T-helper 1 cell treated with Interleukin-12 subunit alpha and Interleukin-12 subunit beta and Interleukin-4 antibody, amounts not matched to agents 30 ng/mL and 1 ng/mL, for 36 hours (primary cell): ENCODE measurements at regions not wholly inside any gene's neighbourhood (a gene's known extent, or its start where the extent isn't known, plus 50 kb on each side); places are given as distances from the start of the nearest gene placed in this dataset.
"Not testable (repeated sequence)": the region's sequence is repeated elsewhere in the genome, so short reads cannot be mapped to it uniquely, and the experiment has no call there.

ENCODE experiments used
- intact Hi-C: fragments of 100-400 bp; cut with micrococcal nuclease; formaldehyde crosslinking; loops from one replicate; pipeline ENCODE4 v1.15.1; 2024

- intact Hi-C loops = no loop called here
Measured at GRCh38 chr10:130261306-130261705, 125.1 kb downstream of the GLRX3 start.

- intact Hi-C loops = no loop called here
Measured at GRCh38 chr10:130261766-130262165, 125.6 kb downstream of the GLRX3 start.

- intact Hi-C loops = no loop called here
Measured at GRCh38 chr10:130263289-130263688, 127.1 kb downstream of the GLRX3 start.

- intact Hi-C loops = no loop called here
Measured at GRCh38 chr10:130265542-130265941, 129.4 kb downstream of the GLRX3 start.

GRCh38 chr10:130282492-130283218 lies 146.5 kb downstream of the GLRX3 start:
- intact Hi-C loops = no loop called here

GRCh38 chr10:130283219-130283545 lies 147.0 kb downstream of the GLRX3 start:
- intact Hi-C loops = no loop called here

- intact Hi-C loops = not testable (repeated sequence)
Measured at GRCh38 chr10:130295761-130296160, 159.6 kb downstream of the GLRX3 start.

- intact Hi-C loops = loop anchor here (1.0 to 5.0 kb wide), 2 partner anchors 189 to 338 kb away; partner anchors contain the start of gene EBF3
Measured at GRCh38 chr10:130300608-130301020, 164.4 kb downstream of the GLRX3 start.

GRCh38 chr10:130301021-130301892 lies 165.1 kb downstream of the GLRX3 start:
- intact Hi-C loops = loop anchor here (1.0 to 5.0 kb wide), 2 partner anchors 190 to 339 kb away; partner anchors contain the start of gene EBF3

GRCh38 chr10:130326954-130327353 lies 190.8 kb downstream of the GLRX3 start:
- intact Hi-C loops = no loop called here

- intact Hi-C loops = loop anchor here (10.0 kb wide), 1 partner anchor 135 kb away; no protein-coding TSS in a partner anchor
Measured at GRCh38 chr10:130329792-130330191, 193.6 kb downstream of the GLRX3 start.

- intact Hi-C loops = loop anchor here (10.0 kb wide), 1 partner anchor 138 kb away; no protein-coding TSS in a partner anchor
Measured at GRCh38 chr10:130333185-130333584, 197.0 kb downstream of the GLRX3 start.

GRCh38 chr10:130335336-130335735 lies 199.1 kb downstream of the GLRX3 start:
- intact Hi-C loops = loop anchor here (10.0 kb wide), 1 partner anchor 141 kb away; no protein-coding TSS in a partner anchor

- intact Hi-C loops = loop anchor here (10.0 kb wide), 1 partner anchor 142 kb away; no protein-coding TSS in a partner anchor
Measured at GRCh38 chr10:130336617-130337304, 200.6 kb downstream of the GLRX3 start.

GRCh38 chr10:130337305-130337640 lies 201.1 kb downstream of the GLRX3 start:
- intact Hi-C loops = loop anchor here (10.0 kb wide), 1 partner anchor 142 kb away; no protein-coding TSS in a partner anchor

- intact Hi-C loops = loop anchor here (10.0 kb wide), 1 partner anchor 143 kb away; no protein-coding TSS in a partner anchor
Measured at GRCh38 chr10:130337696-130338635, 201.8 kb downstream of the GLRX3 start.

- intact Hi-C loops = loop anchor here (10.0 kb wide), 1 partner anchor 144 kb away; no protein-coding TSS in a partner anchor
Measured at GRCh38 chr10:130338636-130339024, 202.4 kb downstream of the GLRX3 start.

- intact Hi-C loops = loop anchor here (10.0 kb wide), 1 partner anchor 144 kb away; no protein-coding TSS in a partner anchor
Measured at GRCh38 chr10:130339091-130339490, 202.9 kb downstream of the GLRX3 start.

- intact Hi-C loops = loop anchor here (10.0 kb wide), 1 partner anchor 145 kb away; no protein-coding TSS in a partner anchor
Measured at GRCh38 chr10:130339911-130340310, 203.7 kb downstream of the GLRX3 start.

- intact Hi-C loops = no loop called here
Measured at GRCh38 chr10:130340816-130341215, 204.6 kb downstream of the GLRX3 start.
